ENCODE measurements at regions not wholly inside any gene's neighbourhood (a gene's known extent, or its start where the extent isn't known, plus 50 kb on each side); places are given as distances from the start of the nearest gene placed in this dataset.

GRCh38 chr7:159239028-159239427 lies 94.4 kb upstream of the VIPR2 start:
- H3K4me1 Mint-ChIP-seq (ENCODE audit: low read depth, unreplicated experiment): no peaks in the 10 kb centered on the region
- no peaks in the 10 kb centered on the region for H3K36me3 Mint-ChIP-seq (ENCODE audit: insufficient read depth, unreplicated experiment)
- no TSS peak for BruUV-seq (replicated peaks)
- no peak overlapping the region for H3K4me3 Mint-ChIP-seq (ENCODE audit: low read depth, unreplicated experiment)
- DNase-seq: no peak
- CTCF ChIA-PET: no interaction called here
- H3K27me3 Mint-ChIP-seq (ENCODE audit: unreplicated experiment): no peaks in the 10 kb centered on the region
- TF ChIP-seq, protein P1, sequence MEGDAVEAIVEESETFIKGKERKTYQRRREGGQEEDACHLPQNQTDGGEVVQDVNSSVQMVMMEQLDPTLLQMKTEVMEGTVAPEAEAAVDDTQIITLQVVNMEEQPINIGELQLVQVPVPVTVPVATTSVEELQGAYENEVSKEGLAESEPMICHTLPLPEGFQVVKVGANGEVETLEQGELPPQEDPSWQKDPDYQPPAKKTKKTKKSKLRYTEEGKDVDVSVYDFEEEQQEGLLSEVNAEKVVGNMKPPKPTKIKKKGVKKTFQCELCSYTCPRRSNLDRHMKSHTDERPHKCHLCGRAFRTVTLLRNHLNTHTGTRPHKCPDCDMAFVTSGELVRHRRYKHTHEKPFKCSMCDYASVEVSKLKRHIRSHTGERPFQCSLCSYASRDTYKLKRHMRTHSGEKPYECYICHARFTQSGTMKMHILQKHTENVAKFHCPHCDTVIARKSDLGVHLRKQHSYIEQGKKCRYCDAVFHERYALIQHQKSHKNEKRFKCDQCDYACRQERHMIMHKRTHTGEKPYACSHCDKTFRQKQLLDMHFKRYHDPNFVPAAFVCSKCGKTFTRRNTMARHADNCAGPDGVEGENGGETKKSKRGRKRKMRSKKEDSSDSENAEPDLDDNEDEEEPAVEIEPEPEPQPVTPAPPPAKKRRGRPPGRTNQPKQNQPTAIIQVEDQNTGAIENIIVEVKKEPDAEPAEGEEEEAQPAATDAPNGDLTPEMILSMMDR (IDR thresholded peaks at IDR 0.05; ENCODE audit: unreplicated experiment): no peak
- no peak overlapping the region for H3K27ac Mint-ChIP-seq (ENCODE audit: unreplicated experiment)
- peaks cover 19% of the 10 kb centered on the region for H3K9me3 Mint-ChIP-seq (ENCODE audit: low read depth, unreplicated experiment)
- intact Hi-C loops (cut with micrococcal nuclease; ENCODE audit: unreplicated experiment): no loop called here

GRCh38 chr7:159238541-159238940 lies 93.9 kb upstream of the VIPR2 start:
- H3K9me3 Mint-ChIP-seq (ENCODE audit: low read depth, unreplicated experiment): peaks cover 17% of the 10 kb centered on the region
- BruUV-seq (replicated peaks): no TSS peak

DNA sequence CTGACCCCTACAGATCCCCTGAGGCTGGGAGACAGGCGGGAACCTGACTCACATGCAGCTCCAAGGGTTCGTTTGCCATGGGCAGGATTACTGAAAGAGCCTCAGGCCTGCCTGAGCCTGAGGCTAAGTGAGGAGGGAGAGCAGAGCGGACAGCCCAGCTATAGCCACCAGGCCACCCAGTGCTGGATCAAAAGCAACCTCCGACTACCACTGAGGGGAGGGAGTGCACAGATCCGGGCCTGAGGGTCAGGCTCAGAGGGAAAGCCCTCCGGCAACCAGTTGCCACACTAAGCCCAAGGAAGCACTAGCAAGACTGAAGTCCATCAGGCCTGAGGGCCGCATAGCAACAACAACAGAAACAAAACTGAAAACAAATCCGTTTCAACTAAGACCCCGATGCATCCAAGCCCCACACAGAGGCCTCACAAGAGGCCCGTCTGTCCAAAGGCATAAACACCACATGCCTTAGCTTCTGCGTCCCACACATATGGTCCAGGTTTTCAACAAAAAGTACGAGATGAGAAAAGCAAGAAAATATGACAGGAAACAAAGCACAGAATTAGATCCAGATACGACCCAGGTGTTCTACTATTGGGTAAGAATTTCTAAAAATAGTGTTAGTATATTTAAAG lies 92.5 kb upstream of the VIPR2 start:
- no peaks in the 10 kb centered on the region for H3K4me1 Mint-ChIP-seq (ENCODE audit: low read depth, unreplicated experiment)
- DNase-seq: no peak
- CTCF ChIA-PET: no interaction called here
- H3K36me3 Mint-ChIP-seq (ENCODE audit: insufficient read depth, unreplicated experiment): no peaks in the 10 kb centered on the region
- no peaks in the 10 kb centered on the region for H3K27me3 Mint-ChIP-seq (ENCODE audit: unreplicated experiment)
- no peak overlapping the region for H3K4me3 Mint-ChIP-seq (ENCODE audit: low read depth, unreplicated experiment)
- TF ChIP-seq, protein P1 (IDR thresholded peaks at IDR 0.05; ENCODE audit: unreplicated experiment): no peak
- peaks cover 18% of the 10 kb centered on the region for H3K9me3 Mint-ChIP-seq (ENCODE audit: low read depth, unreplicated experiment)
- intact Hi-C loops (cut with micrococcal nuclease; ENCODE audit: unreplicated experiment): no loop called here
- no peak overlapping the region for H3K27ac Mint-ChIP-seq (ENCODE audit: unreplicated experiment)
- no TSS peak for BruUV-seq (replicated peaks)

More at GRCh38 chr7:159238541-159238940, 93.9 kb upstream of the VIPR2 start:
- DNase-seq: no peak
- Mint-ChIP-seq H3K4me1 (ENCODE audit: low read depth, unreplicated experiment) (no peaks in the 10 kb centered on the region), H3K27me3 (ENCODE audit: unreplicated experiment) (no peaks in the 10 kb centered on the region), H3K36me3 (ENCODE audit: insufficient read depth, unreplicated experiment) (no peaks in the 10 kb centered on the region), H3K4me3 (ENCODE audit: low read depth, unreplicated experiment) (no peak overlapping the region), H3K27ac (ENCODE audit: unreplicated experiment) (no peak overlapping the region)
- TF ChIP-seq, protein P1 (IDR thresholded peaks at IDR 0.05; ENCODE audit: unreplicated experiment): no peak
- intact Hi-C loops (cut with micrococcal nuclease; ENCODE audit: unreplicated experiment): no loop called here
- CTCF ChIA-PET: no interaction called here

DNA sequence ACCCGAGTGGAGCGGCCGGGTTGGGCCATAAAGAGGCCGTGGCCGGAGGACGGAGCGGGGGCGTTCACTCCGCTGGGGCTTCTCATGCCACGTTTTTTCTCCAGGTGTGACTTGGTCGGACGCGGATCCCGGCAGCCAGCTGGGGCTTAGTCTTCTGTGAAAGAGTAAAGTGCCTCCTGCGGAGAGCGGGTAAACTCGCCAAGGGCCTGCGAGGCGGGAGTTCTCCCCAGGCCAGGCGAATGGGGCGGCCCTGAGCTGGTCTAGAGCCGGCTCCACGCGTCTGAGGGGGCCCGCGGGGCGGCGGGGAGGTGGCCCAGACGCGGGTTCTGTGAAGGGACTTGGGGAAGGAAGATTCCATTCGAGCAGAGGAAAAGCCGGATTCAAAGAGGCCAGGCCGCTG lies 86.3 kb upstream of the VIPR2 start:
- Mint-ChIP-seq H3K27me3 (ENCODE audit: unreplicated experiment) (no peaks in the 10 kb centered on the region), H3K4me1 (ENCODE audit: low read depth, unreplicated experiment) (no peaks in the 10 kb centered on the region), H3K27ac (ENCODE audit: unreplicated experiment) (no peak overlapping the region), H3K4me3 (ENCODE audit: low read depth, unreplicated experiment) (no peak overlapping the region), H3K36me3 (ENCODE audit: insufficient read depth, unreplicated experiment) (no peaks in the 10 kb centered on the region), H3K9me3 (ENCODE audit: low read depth, unreplicated experiment) (peaks cover 13% of the 10 kb centered on the region)
- intact Hi-C loops (cut with micrococcal nuclease; ENCODE audit: unreplicated experiment): no loop called here
- TF ChIP-seq, protein P1 (IDR thresholded peaks at IDR 0.05; ENCODE audit: unreplicated experiment): no peak
- no TSS peak for BruUV-seq (replicated peaks)
- no peak for DNase-seq
- CTCF ChIA-PET: no interaction called here

Data from Calu3 (cell line).